Neural progenitor cell (in vitro differentiated cells): ENCODE measurements at regions not wholly inside any gene's neighbourhood (a gene's known extent, or its start where the extent isn't known, plus 50 kb on each side); places are given as distances from the start of the nearest gene placed in this dataset.

Experiments used
- EZH2 ChIP-seq: fragments of 200-600 bp; sonication (generic); IDR thresholded peaks from 2 replicates; pipeline ENCODE4 v1.6.1; 2017; ENCODE audit warnings: antibody characterized with exemption, mild to moderate bottlenecking, moderate library complexity
- TF ChIP-seq, protein P1 (sequence below): fragments of 200-600 bp; sonication (generic); IDR thresholded peaks from 2 replicates; pipeline ENCODE4 v1.5.1; 2017; ENCODE audit warnings: antibody characterized with exemption, mild to moderate bottlenecking

GRCh38 chr7:81470724-81471379 is 299.0 kb downstream of the HGF start:
- TF ChIP-seq, protein P1, sequence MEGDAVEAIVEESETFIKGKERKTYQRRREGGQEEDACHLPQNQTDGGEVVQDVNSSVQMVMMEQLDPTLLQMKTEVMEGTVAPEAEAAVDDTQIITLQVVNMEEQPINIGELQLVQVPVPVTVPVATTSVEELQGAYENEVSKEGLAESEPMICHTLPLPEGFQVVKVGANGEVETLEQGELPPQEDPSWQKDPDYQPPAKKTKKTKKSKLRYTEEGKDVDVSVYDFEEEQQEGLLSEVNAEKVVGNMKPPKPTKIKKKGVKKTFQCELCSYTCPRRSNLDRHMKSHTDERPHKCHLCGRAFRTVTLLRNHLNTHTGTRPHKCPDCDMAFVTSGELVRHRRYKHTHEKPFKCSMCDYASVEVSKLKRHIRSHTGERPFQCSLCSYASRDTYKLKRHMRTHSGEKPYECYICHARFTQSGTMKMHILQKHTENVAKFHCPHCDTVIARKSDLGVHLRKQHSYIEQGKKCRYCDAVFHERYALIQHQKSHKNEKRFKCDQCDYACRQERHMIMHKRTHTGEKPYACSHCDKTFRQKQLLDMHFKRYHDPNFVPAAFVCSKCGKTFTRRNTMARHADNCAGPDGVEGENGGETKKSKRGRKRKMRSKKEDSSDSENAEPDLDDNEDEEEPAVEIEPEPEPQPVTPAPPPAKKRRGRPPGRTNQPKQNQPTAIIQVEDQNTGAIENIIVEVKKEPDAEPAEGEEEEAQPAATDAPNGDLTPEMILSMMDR = no peak
- no peak for TF ChIP-seq EZH2
